GM18868 (cell line): ENCODE measurements at regions not wholly inside any gene's neighbourhood (a gene's known extent, or its start where the extent isn't known, plus 50 kb on each side); places are given as distances from the start of the nearest gene placed in this dataset.

ENCODE experiments used
- ATAC-seq: cut with Tn5 transposase; IDR thresholded peaks from one replicate; pipeline ENCODE4 v1.9.1; 2021; ENCODE audit warnings: mild to moderate bottlenecking, moderate library complexity; ENCODE audit not compliant: unreplicated experiment

DNA sequence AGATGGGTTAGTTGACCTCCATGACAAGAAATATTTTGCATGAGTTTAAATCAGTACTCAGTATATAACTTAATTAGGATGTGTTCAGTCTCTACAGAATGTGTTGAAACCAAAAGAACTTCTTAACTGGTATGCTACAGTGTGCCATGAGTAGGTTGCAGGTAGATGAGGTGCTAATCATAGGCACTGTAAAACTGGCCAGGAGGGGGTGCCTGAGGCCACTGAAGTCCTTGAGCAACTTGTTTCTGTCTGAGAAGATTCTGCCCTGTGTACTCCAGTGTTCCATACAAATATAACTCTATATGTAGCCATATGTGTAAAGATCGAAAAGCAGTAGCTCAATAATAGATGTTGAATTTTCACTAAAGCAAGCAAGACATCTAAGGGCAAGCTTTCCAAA is 549.2 kb upstream of the KLF12 start:
- no peak for ATAC-seq

DNA sequence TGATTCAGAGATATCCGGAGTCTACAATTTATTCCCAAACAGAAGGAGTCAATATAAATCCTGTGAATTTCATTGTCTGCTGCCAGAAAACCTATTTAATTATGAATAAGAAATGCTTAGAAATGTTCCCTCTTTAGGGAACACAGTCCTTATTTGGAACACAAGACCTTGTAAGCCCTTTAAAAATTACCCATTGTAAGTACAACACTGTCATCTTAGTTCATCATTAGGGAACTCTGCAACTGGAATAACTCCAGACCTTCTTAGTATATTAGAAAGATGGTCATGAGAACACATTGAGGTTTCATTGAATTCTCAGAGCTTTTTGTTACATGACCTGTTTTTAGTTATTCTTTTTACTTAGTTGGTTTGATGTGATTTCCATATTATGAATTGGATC is 548.5 kb upstream of the KLF12 start:
- no peak for ATAC-seq

DNA sequence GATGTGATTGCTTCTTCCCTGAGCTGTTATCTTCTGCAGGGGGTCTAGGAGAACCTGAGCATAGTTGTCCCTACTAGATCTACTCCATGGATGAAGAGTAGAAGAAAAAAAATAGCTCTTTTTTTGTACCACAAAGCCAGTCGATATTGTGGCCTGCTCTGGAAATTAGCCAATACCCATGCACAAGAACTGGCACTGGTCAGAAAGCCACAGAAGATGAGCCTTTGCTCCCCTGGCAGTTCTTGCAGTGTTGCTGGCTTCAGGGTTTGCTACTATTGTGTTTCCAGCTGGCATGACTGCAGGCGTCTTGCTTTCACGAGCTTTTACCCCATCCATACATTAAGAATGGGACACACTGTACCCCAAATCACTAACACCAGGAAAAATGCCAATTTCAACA is 547.7 kb upstream of the KLF12 start:
- ATAC-seq, result no peak

DNA sequence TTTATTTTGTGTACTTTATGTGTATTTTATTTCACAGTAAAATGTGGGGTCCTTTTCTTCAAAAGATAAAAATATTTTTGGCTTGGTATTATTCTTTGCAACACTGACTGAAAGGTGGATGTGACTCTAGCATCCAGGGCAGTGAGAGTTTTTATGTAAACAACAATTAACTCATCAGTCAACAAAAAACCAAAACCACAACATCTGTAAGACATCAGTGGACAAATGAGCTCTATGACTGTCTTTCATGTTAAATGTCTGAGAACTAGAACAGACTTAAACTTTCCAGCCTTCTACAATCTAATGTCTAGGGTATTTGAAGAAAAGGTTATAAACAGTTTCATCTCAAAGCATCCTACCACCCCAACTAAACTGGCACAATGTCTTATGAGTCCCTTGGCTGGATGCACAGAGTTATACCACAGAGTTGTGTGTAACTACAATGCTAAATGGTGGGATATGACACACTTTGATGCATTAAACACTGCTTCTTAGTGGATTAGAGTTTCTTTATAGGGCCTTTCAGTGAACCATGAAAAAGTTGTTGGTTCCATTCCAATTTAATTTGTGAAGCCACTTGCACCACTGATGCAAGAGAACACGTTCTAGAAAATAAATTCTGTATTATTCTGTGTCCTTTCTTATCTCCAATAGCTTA is 544.2 kb upstream of the KLF12 start:
- no peak for ATAC-seq

DNA sequence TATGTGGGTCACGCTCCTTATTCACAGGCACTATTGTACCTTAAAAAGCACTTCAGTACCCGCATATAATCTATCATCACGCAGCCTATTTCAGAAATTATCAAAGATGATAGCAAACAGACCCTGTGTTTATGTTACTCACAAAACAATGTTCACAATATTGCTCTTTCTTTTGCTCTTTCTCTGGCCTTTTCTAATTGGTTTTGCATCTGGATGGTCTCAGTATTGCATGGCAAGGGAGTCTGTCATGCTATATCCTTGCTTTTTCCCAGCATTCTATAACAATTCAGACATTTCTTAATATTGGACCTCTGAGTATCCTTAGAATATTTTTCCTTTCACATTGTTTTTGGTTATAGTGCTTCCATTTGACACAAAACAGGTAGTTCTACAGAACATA is 541.8 kb upstream of the KLF12 start:
- no peak for ATAC-seq

DNA sequence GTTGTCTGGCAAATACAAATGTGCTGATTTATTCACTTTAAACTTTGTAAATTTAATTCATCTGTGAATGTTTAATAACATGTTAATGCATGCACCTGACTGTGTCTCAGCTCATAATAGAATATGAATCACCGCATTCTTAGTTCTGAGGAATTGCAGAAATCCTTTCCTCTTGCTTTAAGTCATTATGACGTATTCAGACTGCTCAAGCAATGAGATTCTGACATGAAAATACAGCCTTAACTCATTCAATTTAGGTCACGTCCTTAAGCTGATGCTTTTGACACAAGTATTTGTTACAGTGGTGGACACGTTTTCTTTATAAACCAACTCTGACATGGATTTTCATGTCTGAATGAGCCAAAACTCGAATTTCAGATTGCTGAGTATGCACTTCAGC is 541.0 kb upstream of the KLF12 start:
- no peak for ATAC-seq

DNA sequence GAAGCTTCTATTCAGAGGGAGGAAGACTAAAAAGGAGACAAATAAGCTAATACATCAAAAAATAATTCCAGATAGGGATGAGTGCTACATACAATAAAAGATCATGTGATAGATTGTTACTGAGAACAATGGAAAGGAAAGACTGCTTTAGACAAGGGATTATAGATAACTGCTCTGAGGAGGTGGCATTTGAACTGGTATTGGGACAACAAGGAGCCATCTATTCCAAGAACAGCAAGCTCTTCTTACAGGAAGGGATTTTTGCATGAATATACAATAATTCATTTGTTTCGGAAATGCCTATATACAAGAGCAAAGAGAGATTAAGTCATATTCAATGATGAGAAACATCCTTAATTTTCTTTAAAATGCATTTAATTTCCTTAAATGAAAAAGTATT is 540.5 kb upstream of the KLF12 start:
- no peak for ATAC-seq

DNA sequence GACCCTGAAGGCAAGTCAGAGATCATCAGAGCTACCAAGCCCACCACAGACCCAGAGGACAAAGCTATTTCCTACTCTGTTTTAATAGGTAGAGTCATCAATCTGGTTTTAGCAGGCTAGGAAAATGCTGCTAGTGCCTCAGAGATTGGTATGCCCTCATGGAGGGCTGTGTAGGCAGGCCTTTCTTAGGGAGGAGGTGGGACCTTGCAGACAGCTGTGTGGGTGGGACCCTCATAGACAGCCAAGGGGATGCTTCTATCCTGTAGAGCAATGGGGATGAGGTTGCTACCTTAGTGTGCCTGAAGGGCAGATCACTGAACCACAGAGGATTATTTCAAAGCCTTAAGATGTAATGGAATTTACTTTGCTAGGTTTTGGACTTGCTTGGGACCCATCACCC is 534.9 kb upstream of the KLF12 start:
- no peak for ATAC-seq

DNA sequence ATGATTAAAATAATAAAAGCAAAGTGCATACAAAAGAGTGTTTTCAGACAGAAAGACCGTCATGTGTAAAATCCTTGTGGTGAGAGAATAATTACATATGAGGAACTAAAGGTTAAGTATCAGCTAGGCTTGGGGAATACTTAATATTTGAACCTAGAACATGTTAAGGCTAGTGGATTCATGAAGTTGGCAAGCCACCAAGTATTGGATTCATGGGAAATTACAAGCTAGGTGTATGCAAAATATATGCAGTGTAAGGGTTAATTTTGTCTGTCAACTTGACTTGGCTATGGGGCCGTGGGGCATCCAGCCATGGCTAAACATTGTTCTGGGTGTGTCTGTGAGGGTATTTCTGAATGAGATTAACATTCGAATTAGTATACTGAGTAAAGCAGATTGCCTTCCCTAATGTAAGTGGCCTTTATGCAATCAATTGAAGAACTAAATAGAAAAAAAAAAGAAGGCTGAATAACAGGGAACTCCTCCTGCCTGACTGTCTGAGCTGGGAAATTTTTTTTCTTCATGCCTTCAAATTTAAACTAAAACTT is 533.5 kb upstream of the KLF12 start:
- ATAC-seq, result no peak

DNA sequence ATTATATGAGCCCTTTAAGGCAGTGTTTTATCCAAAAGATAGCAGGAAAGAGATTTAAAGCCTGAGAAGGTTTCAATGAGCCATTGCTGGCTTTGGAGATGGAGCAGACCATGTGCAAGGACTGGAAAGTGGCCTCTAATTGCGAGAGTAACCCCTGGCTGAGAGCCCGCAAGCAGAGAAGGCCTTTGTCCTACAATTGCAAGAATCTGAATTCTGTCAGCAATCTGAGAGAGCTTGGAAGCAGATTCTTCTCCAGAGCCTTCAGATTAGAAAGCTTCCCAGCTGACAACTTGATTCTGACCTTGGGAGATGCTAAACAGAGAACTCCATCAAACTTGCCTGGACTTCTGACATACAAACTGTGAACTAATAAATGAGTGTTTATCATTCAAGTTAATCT is 528.7 kb upstream of the KLF12 start:
- ATAC-seq, result no peak

DNA sequence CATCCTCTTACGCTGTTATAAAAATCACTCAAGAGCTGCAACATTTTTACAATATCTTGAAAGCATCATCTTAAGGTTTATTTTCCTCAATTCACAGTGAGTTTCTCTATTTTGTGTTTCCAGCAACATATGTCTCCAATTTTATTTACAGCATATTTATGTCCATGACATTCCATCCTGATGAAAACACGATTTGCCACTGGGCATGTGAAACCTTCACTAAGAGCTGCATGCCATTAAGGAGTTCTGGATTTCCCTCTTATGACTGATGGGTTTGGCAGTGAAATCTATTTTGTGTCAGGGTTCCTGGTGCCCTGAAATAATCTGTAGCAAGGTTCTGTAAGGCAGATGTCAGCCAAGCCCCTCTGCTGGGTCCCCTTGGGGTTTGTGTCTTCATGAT is 527.6 kb upstream of the KLF12 start:
- no peak for ATAC-seq

DNA sequence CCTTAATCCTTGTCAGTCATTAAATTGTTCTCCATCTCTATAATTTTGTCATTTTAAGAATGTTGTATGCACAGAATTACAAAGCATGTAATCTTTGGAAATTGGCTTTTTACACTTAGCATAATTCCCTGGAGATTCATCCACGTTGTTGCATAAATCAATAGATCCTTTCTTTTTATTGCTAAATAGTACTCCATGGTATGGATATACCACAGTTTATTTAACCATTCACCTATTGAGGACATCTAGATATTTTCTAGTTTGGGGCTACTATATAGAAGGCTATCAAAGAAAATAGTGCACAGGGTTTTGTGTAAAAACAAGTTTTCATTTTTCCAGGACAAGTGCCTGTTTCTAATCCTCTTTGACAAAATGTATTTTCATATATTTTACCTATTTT is 523.6 kb upstream of the KLF12 start:
- ATAC-seq, result no peak

DNA sequence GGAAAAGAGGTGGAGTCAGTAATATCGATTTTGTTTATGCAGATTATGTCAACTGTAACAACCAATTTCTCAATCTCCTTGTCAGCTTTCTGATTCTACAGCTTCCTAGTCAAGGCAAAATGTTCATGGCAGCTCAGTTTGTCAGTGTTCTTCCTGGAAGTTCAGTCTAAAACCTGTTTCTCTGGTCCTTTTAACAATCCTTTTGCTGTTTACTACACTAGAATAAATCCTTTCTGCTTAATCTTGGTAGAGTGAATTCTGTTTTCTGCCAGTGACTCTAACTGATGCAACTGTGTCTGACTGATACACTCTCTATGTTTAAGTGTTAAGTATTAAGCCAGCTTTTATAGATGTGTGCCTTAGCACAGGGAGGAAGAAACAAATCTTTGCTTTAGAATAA is 516.9 kb upstream of the KLF12 start:
- ATAC-seq, result no peak

DNA sequence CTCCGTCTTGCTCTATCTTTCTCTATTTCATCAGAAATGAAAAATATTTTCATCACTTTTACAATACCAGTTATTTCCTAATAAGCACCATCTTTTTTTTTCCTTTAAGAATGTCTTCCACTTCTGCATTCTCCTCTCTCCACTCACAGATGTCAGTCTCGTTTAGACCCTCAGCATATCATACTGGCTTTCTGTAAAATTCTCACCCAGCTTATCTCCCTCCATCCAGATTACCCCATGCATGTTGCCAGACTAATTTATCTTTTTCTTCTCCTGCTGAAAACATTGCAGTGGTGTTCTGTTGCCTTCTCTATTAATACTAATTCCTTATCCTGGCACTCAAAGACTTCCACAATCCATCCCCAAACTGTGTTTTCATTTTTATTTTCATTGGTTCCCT is 513.8 kb upstream of the KLF12 start:
- no peak for ATAC-seq

DNA sequence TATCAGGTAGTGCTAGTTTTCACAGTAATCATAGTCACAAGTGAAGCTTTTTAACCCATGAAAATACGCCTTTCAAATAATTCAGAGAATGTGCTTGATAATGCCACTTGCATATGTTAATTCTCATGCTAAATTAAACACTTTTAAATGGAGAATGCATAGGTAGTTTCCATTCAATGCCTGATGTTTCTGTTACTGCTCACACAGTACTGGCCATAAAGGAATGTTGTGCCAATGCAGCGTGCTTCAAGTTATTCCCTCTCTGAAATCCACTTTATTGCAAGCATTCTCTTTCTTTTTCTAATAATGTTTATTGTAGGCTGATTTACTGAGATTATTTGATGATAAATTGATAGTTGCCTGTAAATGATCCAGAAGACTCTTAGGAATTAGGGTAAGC is 513.0 kb upstream of the KLF12 start:
- no peak for ATAC-seq

DNA sequence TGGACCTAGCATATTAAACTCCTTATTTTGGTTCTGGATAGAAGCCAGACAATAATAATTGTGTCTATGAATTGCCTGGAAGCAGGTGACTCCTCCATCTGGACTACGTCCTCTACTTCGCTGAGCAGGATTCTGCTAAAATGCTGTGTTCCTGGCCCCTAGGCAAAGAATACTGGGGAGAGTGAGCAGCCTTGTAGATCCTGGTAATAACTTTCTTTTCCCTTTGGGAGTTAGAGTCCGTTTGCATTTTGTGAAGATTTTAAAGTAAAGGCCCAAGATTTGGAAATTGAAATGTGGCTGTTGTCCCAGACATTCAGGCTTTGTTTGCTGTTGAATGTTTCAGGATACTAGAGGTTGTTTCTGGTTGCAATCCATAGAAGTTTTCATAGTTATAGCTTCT is 511.9 kb upstream of the KLF12 start:
- ATAC-seq, result no peak

DNA sequence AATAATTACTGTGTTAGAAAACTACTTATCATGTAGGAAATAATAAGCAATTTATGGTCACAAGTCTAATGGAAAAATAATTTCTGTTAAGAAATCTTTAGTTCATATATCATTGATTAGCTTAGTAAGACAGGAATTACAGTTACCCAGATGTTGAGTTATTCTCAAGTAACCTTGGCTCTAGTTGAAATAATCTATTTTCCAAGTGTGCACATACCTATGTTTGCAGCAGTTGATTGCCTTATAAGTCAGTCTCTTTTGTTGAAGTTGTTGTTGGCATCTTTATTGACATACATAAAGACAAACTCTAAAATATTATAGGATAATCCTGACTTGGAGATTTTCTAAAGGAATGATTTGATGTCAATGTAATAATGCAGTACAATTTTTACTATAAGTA is 511.4 kb upstream of the KLF12 start:
- ATAC-seq, result no peak

DNA sequence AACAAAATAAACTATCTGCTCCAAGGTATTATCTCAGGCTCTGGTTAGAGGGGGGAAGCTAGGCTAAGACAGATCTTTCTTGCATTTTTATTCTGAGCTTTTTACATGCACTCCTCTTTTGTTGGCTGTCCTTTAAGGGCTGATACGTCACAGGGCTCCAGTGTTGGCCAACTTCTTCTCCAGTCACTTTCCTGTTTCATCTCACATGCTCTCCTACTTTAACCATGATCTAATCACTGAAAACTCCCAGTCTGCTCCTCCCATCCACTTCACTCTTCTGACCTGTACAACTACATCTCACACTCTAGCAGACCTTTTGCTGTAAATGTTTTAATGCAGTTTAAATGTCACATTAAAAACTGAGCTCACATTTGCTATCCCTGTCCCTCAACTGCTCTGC is 510.0 kb upstream of the KLF12 start:
- ATAC-seq, result no peak

DNA sequence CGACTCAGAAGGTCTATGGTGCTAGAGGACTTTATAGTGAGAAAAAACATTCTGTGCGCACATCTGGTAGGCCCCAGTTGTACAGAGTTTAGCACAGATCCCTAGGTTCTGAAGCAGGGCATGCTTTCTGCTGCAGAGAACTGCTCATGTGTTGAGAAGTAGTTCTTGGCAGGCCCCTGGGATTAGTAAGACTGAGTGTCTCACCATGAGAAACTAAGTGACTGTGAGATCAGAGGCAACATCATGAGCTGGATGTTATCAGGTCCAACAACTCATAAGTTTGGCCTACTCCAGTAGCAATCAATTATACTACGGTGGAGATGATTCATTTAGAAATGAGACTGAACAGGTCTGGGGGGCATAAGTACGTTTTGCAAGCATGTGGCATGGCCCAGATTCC is 507.4 kb upstream of the KLF12 start:
- ATAC-seq, result no peak

DNA sequence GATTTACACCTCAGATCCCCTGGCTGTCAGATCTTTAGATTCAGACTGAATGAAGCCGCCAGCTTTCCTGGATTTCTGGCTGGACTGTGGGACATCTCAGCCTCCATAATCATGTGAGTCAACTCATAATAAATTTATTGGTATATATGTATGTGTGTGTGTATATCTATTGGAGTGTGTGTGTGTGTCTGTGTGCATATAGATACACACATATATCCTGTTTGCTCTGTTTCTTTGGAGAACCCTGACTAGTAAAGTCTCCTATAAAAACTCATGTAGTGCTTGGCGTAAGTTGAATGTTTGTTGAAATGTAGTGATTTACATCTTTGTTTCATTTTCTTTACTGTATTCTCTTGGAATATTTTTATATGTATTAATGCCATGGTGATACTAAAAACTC is 499.5 kb upstream of the KLF12 start:
- ATAC-seq, result no peak

DNA sequence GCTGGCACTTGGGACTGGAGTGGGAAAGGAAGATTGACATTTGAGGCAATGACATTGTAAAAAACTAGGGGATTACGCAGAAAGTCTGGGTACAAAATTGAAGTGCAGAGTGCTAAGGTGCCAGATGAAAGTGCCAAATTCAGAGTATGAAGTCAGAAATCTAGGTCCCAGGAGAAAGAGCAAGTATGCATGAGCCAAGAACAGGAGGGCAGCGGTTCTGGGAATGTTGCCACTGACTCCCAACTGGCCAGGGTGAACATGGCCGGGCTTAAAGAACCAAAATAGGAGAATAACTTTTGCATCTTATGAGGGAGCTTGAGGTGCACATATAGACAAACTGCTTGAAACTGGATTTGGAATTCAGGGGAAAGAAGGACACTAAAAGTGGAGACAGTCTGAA is 495.8 kb upstream of the KLF12 start:
- ATAC-seq, result no peak

DNA sequence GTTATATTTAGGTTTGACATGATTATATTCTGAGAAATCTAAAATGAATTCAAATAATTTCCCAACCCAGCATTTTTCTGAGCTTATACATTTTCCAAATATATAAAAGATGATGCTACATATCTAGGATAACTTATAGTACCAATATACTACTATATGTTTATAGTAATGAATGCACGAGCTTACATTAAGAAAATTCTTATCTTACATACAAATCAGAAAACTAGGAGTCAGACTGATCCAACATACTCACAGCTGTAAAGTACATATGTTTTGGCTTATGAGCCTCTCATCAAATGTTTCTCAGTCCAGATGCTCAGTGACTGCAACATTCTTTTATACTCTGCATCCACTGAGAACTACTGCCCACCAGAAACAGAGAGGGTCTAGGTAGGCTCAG is 491.3 kb upstream of the KLF12 start:
- no peak for ATAC-seq

DNA sequence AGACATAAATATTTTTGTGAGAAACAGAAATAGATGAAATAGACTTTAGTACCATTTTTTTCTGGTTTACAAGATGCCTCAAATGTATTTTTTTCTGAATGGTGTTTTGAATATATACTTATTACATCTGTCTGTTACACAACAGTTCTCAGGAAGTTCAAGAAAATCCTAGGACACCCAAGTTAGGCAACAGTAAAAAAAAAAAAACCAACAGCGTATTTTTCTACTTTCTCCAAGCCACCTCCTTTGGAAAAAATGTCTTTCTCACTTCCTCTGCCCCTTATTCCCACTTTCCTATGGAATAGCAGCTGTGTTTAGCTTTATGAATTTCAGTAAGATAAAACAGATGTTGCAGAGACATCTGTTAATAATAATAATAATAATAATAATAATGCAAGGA is 489.6 kb upstream of the KLF12 start:
- ATAC-seq, result no peak
